ENCODE measurements at regions not wholly inside any gene's neighbourhood (a gene's known extent, or its start where the extent isn't known, plus 50 kb on each side); places are given as distances from the start of the nearest gene placed in this dataset.

- no peak for TF ChIP-seq POLR2A (IDR thresholded peaks at IDR 0.05)
- TF ChIP-seq CTCF (IDR thresholded peaks at IDR 0.05): no peak
- TF ChIP-seq POLR2AphosphoS5 (IDR thresholded peaks at IDR 0.05): no peak
Observed at GRCh38 chr11:56842814-56843794, 94.6 kb upstream of the OR9G4 start.

Measured in prostate gland (tissue), 2 donors.